Sigmoid colon (tissue), 4 donors: ENCODE measurements at regions not wholly inside any gene's neighbourhood (a gene's known extent, or its start where the extent isn't known, plus 50 kb on each side); places are given as distances from the start of the nearest gene placed in this dataset.

Experiments used
- EP300 ChIP-seq, 4 donors: sonication (generic); formaldehyde crosslinking; IDR thresholded peaks; one replicate each; pipeline ENCODE4 v1.6.1; 2017; ENCODE audit warnings: antibody characterized with exemption in 4 of 4
- POLR2A ChIP-seq, 2 donors: fragments of 450-650 bp; IDR thresholded peaks; one replicate each; pipeline ENCODE4 v1.6.1; 2016; ENCODE audit warnings: antibody characterized with exemption in 2 of 2, mild to moderate bottlenecking in 2 of 2, moderate library complexity in 2 of 2
- POLR2AphosphoS5 ChIP-seq, 4 donors: sonication (generic); formaldehyde crosslinking; IDR thresholded peaks; one replicate each; pipeline ENCODE4 v1.6.1; 2017; ENCODE audit warnings: antibody characterized with exemption in 4 of 4
- TF ChIP-seq, protein P1 (sequence below), 4 experiments: fragments of 450-650 bp in 3 of 4; fragments of 200-600 bp in 1 of 4; IDR thresholded peaks; one replicate each; pipeline ENCODE4 v1.5.1; 2016 to 2019; ENCODE audit warnings: antibody characterized with exemption in 4 of 4, mild to moderate bottlenecking in 3 of 4, moderate library complexity in 2 of 4

DNA sequence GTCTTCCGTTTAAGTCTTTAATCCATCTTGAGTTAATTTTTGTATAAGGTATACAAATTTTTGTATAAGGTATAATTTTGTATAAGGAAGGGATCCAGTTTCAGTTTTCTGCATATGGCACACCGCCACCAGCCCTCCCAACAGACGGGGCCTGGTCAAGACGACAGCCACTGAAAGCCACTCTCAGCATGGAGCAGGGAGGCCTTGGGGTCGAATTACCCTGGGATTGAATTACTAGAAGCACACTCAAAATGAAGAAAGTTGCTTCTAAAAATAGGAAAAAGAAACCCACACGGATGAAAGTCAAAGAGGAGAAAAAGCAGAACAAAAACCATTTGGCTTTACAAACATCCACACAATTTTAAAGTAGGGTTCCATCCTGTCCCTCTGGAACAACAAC lies 586.2 kb upstream of the ADAMTS16 start:
- TF ChIP-seq, protein P1, sequence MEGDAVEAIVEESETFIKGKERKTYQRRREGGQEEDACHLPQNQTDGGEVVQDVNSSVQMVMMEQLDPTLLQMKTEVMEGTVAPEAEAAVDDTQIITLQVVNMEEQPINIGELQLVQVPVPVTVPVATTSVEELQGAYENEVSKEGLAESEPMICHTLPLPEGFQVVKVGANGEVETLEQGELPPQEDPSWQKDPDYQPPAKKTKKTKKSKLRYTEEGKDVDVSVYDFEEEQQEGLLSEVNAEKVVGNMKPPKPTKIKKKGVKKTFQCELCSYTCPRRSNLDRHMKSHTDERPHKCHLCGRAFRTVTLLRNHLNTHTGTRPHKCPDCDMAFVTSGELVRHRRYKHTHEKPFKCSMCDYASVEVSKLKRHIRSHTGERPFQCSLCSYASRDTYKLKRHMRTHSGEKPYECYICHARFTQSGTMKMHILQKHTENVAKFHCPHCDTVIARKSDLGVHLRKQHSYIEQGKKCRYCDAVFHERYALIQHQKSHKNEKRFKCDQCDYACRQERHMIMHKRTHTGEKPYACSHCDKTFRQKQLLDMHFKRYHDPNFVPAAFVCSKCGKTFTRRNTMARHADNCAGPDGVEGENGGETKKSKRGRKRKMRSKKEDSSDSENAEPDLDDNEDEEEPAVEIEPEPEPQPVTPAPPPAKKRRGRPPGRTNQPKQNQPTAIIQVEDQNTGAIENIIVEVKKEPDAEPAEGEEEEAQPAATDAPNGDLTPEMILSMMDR (IDR thresholded peaks at IDR 0.05), result no peak
- no peak for TF ChIP-seq POLR2AphosphoS5 (IDR thresholded peaks at IDR 0.05)
- TF ChIP-seq POLR2A (IDR thresholded peaks at IDR 0.05), result no peak
- no peak for TF ChIP-seq EP300 (IDR thresholded peaks at IDR 0.05)
